ENCODE measurements at regions not wholly inside any gene's neighbourhood (a gene's known extent, or its start where the extent isn't known, plus 50 kb on each side); places are given as distances from the start of the nearest gene placed in this dataset.

DNA sequence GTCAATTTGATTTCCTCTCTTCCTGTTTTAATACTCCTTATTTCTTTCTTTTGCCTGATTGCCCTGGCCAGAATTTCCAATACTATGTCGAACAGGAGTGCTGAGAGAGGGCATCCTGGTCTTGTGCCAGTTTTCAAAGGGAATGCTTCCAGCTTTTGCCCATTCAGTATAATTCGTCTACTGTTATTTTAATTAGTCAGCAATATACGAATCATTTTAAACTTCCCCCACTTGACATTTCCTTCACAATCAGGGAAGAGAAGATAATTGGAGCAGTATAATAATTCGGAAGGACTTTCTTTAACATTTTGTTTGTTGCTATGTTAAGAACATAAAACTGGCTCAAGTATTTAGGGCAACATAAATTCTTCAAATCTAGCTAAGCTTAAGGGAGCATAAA lies 860.3 kb upstream of the SLC35B3 start:
- TF ChIP-seq, protein P1, sequence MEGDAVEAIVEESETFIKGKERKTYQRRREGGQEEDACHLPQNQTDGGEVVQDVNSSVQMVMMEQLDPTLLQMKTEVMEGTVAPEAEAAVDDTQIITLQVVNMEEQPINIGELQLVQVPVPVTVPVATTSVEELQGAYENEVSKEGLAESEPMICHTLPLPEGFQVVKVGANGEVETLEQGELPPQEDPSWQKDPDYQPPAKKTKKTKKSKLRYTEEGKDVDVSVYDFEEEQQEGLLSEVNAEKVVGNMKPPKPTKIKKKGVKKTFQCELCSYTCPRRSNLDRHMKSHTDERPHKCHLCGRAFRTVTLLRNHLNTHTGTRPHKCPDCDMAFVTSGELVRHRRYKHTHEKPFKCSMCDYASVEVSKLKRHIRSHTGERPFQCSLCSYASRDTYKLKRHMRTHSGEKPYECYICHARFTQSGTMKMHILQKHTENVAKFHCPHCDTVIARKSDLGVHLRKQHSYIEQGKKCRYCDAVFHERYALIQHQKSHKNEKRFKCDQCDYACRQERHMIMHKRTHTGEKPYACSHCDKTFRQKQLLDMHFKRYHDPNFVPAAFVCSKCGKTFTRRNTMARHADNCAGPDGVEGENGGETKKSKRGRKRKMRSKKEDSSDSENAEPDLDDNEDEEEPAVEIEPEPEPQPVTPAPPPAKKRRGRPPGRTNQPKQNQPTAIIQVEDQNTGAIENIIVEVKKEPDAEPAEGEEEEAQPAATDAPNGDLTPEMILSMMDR (IDR thresholded peaks at IDR 0.05): no peak
- TF ChIP-seq POLR2A (IDR thresholded peaks at IDR 0.05): no peak

Data from uterus (tissue), 2 donors.